ENCODE measurements at regions not wholly inside any gene's neighbourhood (a gene's known extent, or its start where the extent isn't known, plus 50 kb on each side); places are given as distances from the start of the nearest gene placed in this dataset.

GRCh38 chr2:57119141-57119540, 927.5 kb upstream of the VRK2 start:
- Mint-ChIP-seq H3K36me3 (no peaks in the 10 kb centered on the region), H3K4me1 (no peaks in the 10 kb centered on the region), H3K27ac (no peak overlapping the region), H3K4me3 (no peak overlapping the region), H3K27me3 (no peaks in the 10 kb centered on the region), H3K9me3 (peaks cover 4% of the 10 kb centered on the region)
- ATAC-seq (ENCODE audit: low read depth) = no peak
- DNase-seq (ENCODE audit: low spot score in 2 of 2) = no peak

DNA sequence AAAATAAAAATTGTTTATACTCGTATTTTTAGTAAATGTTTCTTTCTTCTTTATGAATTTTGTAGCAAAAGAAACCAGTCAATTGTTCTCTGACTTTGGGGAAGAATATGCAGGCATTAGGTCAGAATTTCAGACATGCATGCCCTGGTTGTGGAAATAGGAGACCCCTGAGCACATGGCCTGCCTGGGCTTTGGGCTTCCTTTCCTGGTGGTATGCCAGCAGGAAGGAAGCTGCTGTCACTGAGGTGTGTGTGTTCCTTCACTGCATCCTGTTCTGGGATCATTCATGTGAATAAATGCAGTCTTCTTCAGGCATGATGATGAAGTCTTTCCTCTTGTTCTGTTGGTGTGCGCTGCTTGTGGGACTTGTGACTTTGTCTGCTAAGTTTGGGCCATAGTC, 920.2 kb upstream of the VRK2 start:
- ATAC-seq (ENCODE audit: low read depth) (no peak), DNase-seq (ENCODE audit: low spot score in 2 of 2) (no peak)
- Mint-ChIP-seq H3K27ac (no peak overlapping the region), H3K4me3 (no peak overlapping the region), H3K36me3 (no peaks in the 10 kb centered on the region), H3K9me3 (peaks cover 3% of the 10 kb centered on the region), H3K4me1 (no peaks in the 10 kb centered on the region), H3K27me3 (no peaks in the 10 kb centered on the region)

DNA sequence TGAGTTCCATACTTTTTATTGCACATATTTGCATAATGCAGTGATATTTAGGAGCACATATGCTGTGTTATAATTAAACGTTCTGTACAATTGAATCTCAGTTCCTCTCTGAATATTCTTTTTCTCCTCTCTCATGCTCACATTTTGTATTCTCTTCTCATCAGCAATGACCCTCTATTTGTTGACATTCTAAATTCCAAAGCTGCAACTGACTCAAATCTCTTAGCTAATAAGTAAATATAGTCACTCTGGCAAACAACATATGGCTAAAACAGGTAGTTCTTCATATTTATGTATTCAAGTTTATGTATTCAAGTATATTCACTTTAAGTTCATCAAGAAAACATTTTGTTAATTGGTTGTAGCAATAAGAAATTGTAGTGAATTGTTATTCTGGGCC, 907.4 kb upstream of the VRK2 start:
- no peak for DNase-seq (ENCODE audit: low spot score in 2 of 2)
- no peaks in the 10 kb centered on the region for H3K36me3 Mint-ChIP-seq
- ATAC-seq (ENCODE audit: low read depth) = no peak
- no peak overlapping the region for H3K27ac Mint-ChIP-seq
- H3K4me1 Mint-ChIP-seq = no peaks in the 10 kb centered on the region
- H3K9me3 Mint-ChIP-seq = no peaks in the 10 kb centered on the region
- H3K4me3 Mint-ChIP-seq = no peak overlapping the region
- H3K27me3 Mint-ChIP-seq = no peaks in the 10 kb centered on the region

GRCh38 chr2:57141269-57141668, 905.3 kb upstream of the VRK2 start:
- no peaks in the 10 kb centered on the region for H3K4me1 Mint-ChIP-seq
- no peaks in the 10 kb centered on the region for H3K27me3 Mint-ChIP-seq
- no peak for DNase-seq (ENCODE audit: low spot score in 2 of 2)
- H3K4me3 Mint-ChIP-seq = no peak overlapping the region
- H3K9me3 Mint-ChIP-seq = no peaks in the 10 kb centered on the region
- no peaks in the 10 kb centered on the region for H3K36me3 Mint-ChIP-seq
- no peak overlapping the region for H3K27ac Mint-ChIP-seq
- ATAC-seq (ENCODE audit: low read depth) = no peak

GRCh38 chr2:57146951-57147350, 899.7 kb upstream of the VRK2 start:
- Mint-ChIP-seq H3K27me3 (no peaks in the 10 kb centered on the region), H3K27ac (no peak overlapping the region), H3K4me3 (no peak overlapping the region), H3K36me3 (peaks cover 4% of the 10 kb centered on the region), H3K9me3 (peaks cover 18% of the 10 kb centered on the region), H3K4me1 (no peaks in the 10 kb centered on the region)
- ATAC-seq (ENCODE audit: low read depth) (no peak), DNase-seq (ENCODE audit: low spot score in 2 of 2) (no peak)

DNA sequence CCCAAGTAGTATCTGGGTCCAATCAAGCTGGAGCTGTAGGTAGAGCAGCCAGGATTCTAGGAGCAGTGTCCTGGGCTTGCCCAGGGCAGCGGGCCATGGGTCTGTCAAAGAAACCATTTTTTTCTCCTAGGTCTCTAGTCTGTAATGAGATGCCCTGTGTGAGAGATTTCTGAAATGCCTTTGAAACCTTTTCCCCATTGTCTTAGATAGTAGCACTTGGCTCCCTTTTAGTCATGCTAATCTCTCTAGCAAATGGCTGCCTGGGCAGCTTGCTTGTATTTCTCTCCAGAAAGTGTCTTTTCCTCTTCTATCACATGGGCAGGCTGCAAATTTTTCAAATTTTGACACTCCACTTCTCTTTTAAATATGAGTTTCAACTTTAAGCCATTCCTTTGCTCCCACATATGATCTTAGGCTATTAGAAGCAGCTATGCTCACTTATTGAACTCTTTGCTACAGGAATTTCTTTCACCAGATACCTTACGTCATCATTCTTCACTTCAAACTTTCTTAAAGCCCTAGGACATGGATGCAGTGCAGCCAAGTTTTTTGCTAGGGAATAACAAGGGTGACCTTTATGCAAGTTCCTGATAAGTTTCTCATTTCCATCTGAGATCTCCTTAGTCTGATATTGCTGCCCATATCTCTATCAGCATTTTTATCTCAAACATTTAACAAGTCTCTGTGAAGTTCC, 890.2 kb upstream of the VRK2 start:
- no peak overlapping the region for H3K27ac Mint-ChIP-seq
- no peaks in the 10 kb centered on the region for H3K27me3 Mint-ChIP-seq
- H3K4me3 Mint-ChIP-seq = no peak overlapping the region
- no peaks in the 10 kb centered on the region for H3K4me1 Mint-ChIP-seq
- peaks cover 12% of the 10 kb centered on the region for H3K9me3 Mint-ChIP-seq
- ATAC-seq (ENCODE audit: low read depth) = no peak
- H3K36me3 Mint-ChIP-seq = no peaks in the 10 kb centered on the region
- no peak for DNase-seq (ENCODE audit: low spot score in 2 of 2)

GRCh38 chr2:57160976-57161375, 885.6 kb upstream of the VRK2 start:
- H3K27me3 Mint-ChIP-seq = no peaks in the 10 kb centered on the region
- no peaks in the 10 kb centered on the region for H3K36me3 Mint-ChIP-seq
- H3K9me3 Mint-ChIP-seq = peaks cover 7% of the 10 kb centered on the region
- DNase-seq (ENCODE audit: low spot score in 2 of 2) (no peak), ATAC-seq (ENCODE audit: low read depth) (no peak)
- H3K4me3 Mint-ChIP-seq = no peak overlapping the region
- no peak overlapping the region for H3K27ac Mint-ChIP-seq
- no peaks in the 10 kb centered on the region for H3K4me1 Mint-ChIP-seq

GRCh38 chr2:57177176-57177575, 869.4 kb upstream of the VRK2 start:
- Mint-ChIP-seq H3K4me3 (no peak overlapping the region), H3K36me3 (no peaks in the 10 kb centered on the region), H3K9me3 (peaks cover 3% of the 10 kb centered on the region), H3K4me1 (no peaks in the 10 kb centered on the region), H3K27ac (no peak overlapping the region), H3K27me3 (no peaks in the 10 kb centered on the region)
- no peak for ATAC-seq (ENCODE audit: low read depth)
- DNase-seq (ENCODE audit: low spot score in 2 of 2) = no peak

DNA sequence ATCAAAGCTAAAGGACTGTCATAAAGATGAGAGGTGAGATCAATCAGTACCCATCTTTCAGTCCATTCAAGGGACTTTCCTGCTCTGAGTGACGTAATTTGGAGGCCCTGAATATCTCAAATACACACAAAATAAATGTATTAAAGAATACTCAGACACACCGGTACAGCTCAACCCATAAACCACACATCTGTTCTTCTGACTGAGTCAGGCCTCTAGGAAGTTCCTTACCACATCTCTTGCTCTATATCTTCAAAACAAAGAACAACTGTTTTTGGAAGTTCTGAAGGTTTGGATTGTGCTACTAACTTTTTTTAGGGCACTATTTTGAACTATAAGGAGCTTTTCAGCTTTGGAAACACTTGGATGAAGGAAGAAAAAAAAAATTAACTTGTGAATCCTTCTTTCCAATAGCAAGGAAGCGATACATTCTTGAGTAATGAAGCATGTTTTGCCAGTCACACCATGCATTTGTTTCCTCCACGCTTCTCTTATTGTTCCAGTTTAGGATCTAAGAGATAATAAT, 866.5 kb upstream of the VRK2 start:
- Mint-ChIP-seq H3K9me3 (no peaks in the 10 kb centered on the region), H3K27me3 (no peaks in the 10 kb centered on the region), H3K4me3 (no peak overlapping the region), H3K27ac (no peak overlapping the region), H3K36me3 (no peaks in the 10 kb centered on the region), H3K4me1 (no peaks in the 10 kb centered on the region)
- ATAC-seq (ENCODE audit: low read depth) = no peak
- DNase-seq (ENCODE audit: low spot score in 2 of 2) = no peak

- H3K9me3 Mint-ChIP-seq = peaks cover 2% of the 10 kb centered on the region
- ATAC-seq (ENCODE audit: low read depth) = no peak
- no peak for DNase-seq (ENCODE audit: low spot score in 2 of 2)
- H3K27me3 Mint-ChIP-seq = no peaks in the 10 kb centered on the region
- H3K27ac Mint-ChIP-seq = no peak overlapping the region
- H3K36me3 Mint-ChIP-seq = no peaks in the 10 kb centered on the region
- H3K4me3 Mint-ChIP-seq = no peak overlapping the region
- H3K4me1 Mint-ChIP-seq = no peaks in the 10 kb centered on the region
Measured at GRCh38 chr2:57180678-57181077, 865.9 kb upstream of the VRK2 start.

GRCh38 chr2:57181315-57182038, 865.1 kb upstream of the VRK2 start:
- no peak for ATAC-seq (ENCODE audit: low read depth)
- Mint-ChIP-seq H3K4me3 (no peak overlapping the region), H3K9me3 (peaks cover 2% of the 10 kb centered on the region), H3K27me3 (no peaks in the 10 kb centered on the region), H3K4me1 (no peaks in the 10 kb centered on the region), H3K36me3 (no peaks in the 10 kb centered on the region), H3K27ac (no peak overlapping the region)
- no peak for DNase-seq (ENCODE audit: low spot score in 2 of 2)

- no peak for ATAC-seq (ENCODE audit: low read depth)
- no peaks in the 10 kb centered on the region for H3K4me1 Mint-ChIP-seq
- H3K27ac Mint-ChIP-seq = no peak overlapping the region
- no peaks in the 10 kb centered on the region for H3K27me3 Mint-ChIP-seq
- DNase-seq (ENCODE audit: low spot score in 2 of 2) = no peak
- H3K4me3 Mint-ChIP-seq = no peak overlapping the region
- H3K36me3 Mint-ChIP-seq = no peaks in the 10 kb centered on the region
- H3K9me3 Mint-ChIP-seq = peaks cover 2% of the 10 kb centered on the region
Measured at GRCh38 chr2:57182916-57183315, 863.7 kb upstream of the VRK2 start.

- Mint-ChIP-seq H3K4me1 (no peaks in the 10 kb centered on the region), H3K27ac (no peak overlapping the region), H3K36me3 (no peaks in the 10 kb centered on the region), H3K9me3 (peaks cover 3% of the 10 kb centered on the region), H3K27me3 (no peaks in the 10 kb centered on the region), H3K4me3 (no peak overlapping the region)
- DNase-seq (ENCODE audit: low spot score in 2 of 2) = no peak
- ATAC-seq (ENCODE audit: low read depth) = no peak
Measured at GRCh38 chr2:57185568-57185967, 861.0 kb upstream of the VRK2 start.

DNA sequence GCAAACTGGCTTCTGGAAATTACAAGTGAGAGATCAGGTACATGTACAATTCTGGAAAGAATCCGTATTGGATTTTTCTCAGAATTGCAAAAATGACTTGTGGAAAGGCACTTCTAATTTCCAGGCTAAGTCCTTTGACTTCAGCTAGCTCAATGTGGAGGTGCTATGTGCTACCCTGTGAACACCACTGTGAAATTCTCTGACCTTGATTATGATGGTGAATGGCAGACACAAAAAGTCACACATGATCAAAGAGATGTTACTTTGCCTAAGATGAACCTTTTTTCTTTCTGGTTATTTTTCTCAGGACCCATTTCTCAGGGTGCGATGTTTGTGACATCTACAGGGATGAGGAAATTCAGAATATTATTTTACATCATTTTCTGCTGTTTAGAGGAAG, 856.6 kb upstream of the VRK2 start:
- peaks cover 9% of the 10 kb centered on the region for H3K9me3 Mint-ChIP-seq
- no peak for ATAC-seq (ENCODE audit: low read depth)

GRCh38 chr2:57199663-57200062, 846.9 kb upstream of the VRK2 start:
- Mint-ChIP-seq H3K4me1 (no peaks in the 10 kb centered on the region), H3K27ac (no peak overlapping the region), H3K9me3 (peaks cover 2% of the 10 kb centered on the region), H3K27me3 (peaks cover 1% of the 10 kb centered on the region), H3K4me3 (no peak overlapping the region), H3K36me3 (no peaks in the 10 kb centered on the region)
- DNase-seq (ENCODE audit: low spot score in 2 of 2) (no peak), ATAC-seq (ENCODE audit: low read depth) (no peak)

More for the DNA sequence above, 856.6 kb upstream of the VRK2 start:
- DNase-seq (ENCODE audit: low spot score in 2 of 2) = no peak
- no peak overlapping the region for H3K27ac Mint-ChIP-seq
- no peaks in the 10 kb centered on the region for H3K27me3 Mint-ChIP-seq
- H3K4me3 Mint-ChIP-seq = no peak overlapping the region
- H3K36me3 Mint-ChIP-seq = no peaks in the 10 kb centered on the region
- H3K4me1 Mint-ChIP-seq = no peaks in the 10 kb centered on the region

Measured in memory B cell (primary cell).